ENCODE measurements at regions not wholly inside any gene's neighbourhood (a gene's known extent, or its start where the extent isn't known, plus 50 kb on each side); places are given as distances from the start of the nearest gene placed in this dataset.

- DNase-seq (ENCODE audit: low read depth in 2 of 2): no peak
Measured at GRCh38 chr1:43065616-43066399, 106.3 kb downstream of the EBNA1BP2 start.

GRCh38 chr1:43065191-43065590, 106.5 kb upstream of the SLC2A1 start:
- no peak for DNase-seq (ENCODE audit: low read depth in 2 of 2)

DNA sequence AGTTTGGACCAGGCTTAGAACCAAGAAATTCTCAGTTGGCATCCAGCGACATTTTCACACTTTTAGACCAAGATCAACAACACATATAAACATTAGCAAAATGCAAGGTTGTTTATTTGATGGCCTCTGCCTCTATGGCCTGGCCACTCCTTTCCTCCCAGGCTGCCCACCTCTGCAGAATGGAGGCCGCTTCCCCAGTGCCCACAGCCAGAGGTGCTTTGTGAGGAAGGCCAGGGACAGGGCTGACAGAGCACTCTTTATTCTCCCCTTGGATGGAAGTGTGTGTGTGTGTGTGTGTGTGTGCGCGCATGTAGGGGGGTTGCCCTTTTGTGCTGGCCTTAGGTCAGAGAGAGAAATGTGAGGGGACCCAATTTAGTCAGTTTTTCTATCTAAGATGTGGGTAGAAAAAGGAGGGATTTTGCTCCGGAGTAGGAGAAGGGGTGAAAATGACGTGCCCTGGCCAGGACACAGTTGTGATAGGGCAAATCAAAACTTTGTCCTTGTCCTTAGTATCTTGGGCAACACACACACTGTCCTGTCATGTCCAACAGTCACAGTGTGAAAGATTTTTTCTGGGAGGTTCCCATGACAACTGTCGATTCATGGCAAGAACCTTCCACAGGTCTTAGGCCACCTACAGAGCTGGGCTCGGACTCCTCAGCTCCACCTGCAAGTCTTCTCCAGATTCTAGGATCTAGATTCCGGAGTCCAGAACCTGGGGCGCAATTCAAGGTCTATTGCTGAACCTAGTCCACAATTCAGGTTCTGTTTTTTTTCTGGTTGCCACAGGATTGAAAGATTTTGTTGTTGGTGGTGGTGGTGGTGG, 104.9 kb upstream of the SLC2A1 start:
- DNase-seq (ENCODE audit: low read depth in 2 of 2): no peak

GRCh38 chr1:43062527-43063095, 103.9 kb upstream of the SLC2A1 start:
- DNase-seq (ENCODE audit: low read depth in 2 of 2): no peak

GRCh38 chr1:43061757-43062156, 103.1 kb upstream of the SLC2A1 start:
- no peak for DNase-seq (ENCODE audit: low read depth in 2 of 2)

- no peak for DNase-seq (ENCODE audit: low read depth in 2 of 2)
Measured at GRCh38 chr1:43059640-43060574, 101.2 kb upstream of the SLC2A1 start.

- DNase-seq (ENCODE audit: low read depth in 2 of 2): no peak
Measured at GRCh38 chr1:43058545-43059360, 100.1 kb upstream of the SLC2A1 start.

DNA sequence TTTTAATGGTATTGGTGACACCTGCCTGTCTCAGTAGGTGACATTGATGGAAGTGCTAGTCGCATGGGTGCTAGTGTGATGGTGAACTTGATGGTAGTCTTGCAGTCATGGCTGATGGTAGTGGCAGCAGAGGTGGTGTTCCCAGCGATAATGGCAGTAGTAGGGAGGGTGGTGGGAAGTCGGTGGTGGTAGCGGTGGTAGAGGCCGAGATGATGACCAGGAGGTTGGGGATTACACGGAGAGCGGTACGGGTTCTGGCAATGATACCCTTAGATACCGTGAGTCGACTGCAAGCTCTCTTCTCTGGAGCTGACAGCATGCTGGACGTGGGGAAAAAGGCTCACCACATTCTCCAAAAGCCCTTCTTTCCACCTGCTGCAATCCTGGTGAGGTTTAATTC, 99.4 kb upstream of the SLC2A1 start:
- DNase-seq (ENCODE audit: low read depth in 2 of 2): no peak

DNA sequence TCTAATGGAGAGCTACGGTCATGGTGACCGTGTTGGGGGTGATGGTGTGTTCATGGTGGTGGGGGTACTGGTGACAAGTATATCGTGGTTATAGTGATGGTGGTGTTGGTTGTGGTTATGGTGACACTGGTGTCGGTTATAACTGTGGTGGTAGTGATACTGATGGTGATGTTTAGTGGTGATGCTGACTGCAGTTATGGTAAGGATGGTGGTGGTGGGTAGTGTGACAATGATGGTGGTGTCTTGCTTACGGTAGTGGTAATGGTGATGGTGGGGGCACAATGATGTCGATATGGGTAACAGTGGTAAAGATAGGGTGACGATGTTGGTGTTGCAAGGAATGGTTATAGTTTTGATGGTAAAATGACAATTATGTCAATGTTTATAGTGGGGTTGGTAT, 98.9 kb upstream of the SLC2A1 start:
- DNase-seq (ENCODE audit: low read depth in 2 of 2): no peak

DNA sequence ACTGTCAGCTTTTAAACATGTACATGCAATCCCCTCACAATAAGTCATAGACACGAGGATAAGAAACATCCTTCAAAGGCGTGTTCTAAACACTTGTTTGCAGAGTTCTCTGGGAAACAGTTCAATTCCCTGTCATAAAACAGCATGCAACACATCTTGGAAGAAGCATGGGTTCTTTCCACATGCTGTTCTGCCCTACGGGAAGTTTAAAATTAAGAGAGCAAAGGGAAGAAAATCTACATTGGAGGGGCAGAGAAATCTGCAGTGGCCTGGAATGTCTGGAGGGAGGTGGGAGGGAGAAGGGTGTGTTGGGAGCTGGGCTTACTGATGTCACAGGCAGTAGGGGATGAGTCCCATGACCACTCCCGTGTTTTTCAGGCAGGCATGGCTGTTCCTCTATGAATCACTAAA, 98.3 kb upstream of the SLC2A1 start:
- no peak for DNase-seq (ENCODE audit: low read depth in 2 of 2)

GRCh38 chr1:43056460-43056859, 97.8 kb upstream of the SLC2A1 start:
- DNase-seq (ENCODE audit: low read depth in 2 of 2): no peak

GRCh38 chr1:43054961-43055360, 96.3 kb upstream of the SLC2A1 start:
- DNase-seq (ENCODE audit: low read depth in 2 of 2): no peak

- DNase-seq (ENCODE audit: low read depth in 2 of 2): no peak
Measured at GRCh38 chr1:43052786-43053439, 94.2 kb upstream of the SLC2A1 start.

GRCh38 chr1:43052322-43052721, 93.7 kb upstream of the SLC2A1 start:
- no peak for DNase-seq (ENCODE audit: low read depth in 2 of 2)

DNA sequence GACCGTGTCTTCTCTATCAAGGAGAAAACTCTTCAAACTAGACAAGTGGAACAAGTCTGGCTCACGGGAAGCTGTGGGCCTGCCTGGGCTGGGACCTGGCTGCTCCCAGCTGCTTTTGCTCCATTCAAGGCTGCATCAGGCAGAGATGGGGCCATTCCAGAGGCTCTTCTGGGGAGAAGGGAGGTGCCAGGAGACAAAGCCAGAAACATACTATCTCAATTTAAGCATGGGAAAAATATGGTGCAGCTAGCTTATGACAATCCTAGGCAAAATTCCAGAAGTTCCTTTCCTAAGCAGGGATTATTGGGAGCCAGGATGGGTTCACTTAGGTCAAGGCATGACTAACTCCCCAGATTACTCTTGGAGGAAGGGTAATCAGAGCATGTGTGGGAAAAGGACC, 90.8 kb upstream of the SLC2A1 start:
- DNase-seq (ENCODE audit: low read depth in 2 of 2): no peak

DNA sequence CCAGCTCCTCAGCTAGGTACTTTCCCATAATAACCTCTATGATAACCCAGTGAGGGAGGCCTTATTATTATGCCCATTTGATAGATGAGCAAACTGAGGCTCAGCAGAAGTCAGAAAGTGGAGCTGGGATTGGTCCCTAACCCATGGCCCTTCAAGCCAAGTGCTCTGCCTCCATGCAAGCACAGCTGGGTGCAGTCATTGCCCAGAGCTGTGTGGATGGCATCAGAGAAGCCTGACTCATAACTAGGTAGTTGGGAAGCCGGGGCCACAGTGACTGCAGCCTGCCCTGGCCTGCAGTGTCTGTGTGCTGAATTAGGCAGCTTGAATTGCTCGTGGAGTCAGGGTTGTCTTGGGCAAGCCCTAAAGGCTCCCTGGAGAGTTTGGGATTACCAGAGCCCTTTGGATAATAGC, 89.9 kb upstream of the SLC2A1 start:
- DNase-seq (ENCODE audit: low read depth in 2 of 2): no peak

GRCh38 chr1:43047135-43047534, 88.5 kb upstream of the SLC2A1 start:
- DNase-seq (ENCODE audit: low read depth in 2 of 2): no peak

DNA sequence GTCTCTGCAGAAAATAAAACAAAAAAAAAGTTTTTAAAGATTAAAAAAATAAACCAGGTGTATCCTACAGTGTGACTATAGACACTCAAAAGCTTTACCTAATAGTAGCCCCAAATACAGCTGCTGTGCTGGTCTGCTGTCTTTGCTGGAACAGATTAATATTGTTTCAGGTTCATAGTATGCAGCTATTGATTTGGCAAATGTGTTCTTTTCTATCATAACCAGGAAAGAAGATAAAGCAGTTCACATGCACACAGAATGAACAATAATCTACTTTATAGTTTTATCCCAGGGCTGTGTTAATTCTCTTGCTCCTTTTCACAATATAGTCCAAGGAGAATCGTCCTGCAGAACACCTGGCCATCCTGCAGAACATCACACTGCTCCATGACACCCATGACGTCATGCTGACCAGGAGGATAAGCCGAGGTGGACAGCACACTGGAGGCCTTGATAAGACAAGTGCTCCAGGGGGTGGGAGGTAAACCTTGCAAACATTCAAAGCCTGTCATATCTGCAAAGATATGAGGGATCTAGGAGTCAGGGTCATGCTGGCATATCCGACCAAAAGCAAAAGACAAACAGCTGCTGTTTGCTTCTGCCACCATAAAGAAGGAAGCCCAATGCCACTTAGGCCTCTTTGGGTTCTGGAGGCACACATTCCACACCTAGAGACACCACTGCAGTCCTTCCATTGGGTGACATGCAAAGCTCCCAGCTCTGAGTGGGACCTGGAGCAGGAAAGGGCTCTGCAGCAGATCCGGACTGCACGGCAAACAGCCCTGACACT, 86.1 kb upstream of the SLC2A1 start:
- no peak for DNase-seq (ENCODE audit: low read depth in 2 of 2)

- no peak for DNase-seq (ENCODE audit: low read depth in 2 of 2)
Measured at GRCh38 chr1:43043695-43044094, 85.0 kb upstream of the SLC2A1 start.

Data from stimulated activated CD8-positive, alpha-beta memory T cell treated with anti-CD3 and anti-CD28 coated beads, Interleukin-15, amount 100 ng/mL, for 4 hours (primary cell).